H9 (cell line): ENCODE measurements at regions not wholly inside any gene's neighbourhood (a gene's known extent, or its start where the extent isn't known, plus 50 kb on each side); places are given as distances from the start of the nearest gene placed in this dataset.

Experiments used
- DNase-seq: peaks from one replicate; pipeline ENCODE4 v3.0.0-alpha.2; 2017
- H2AFZ ChIP-seq: one replicate; pipeline ENCODE4 v1.6.1; 2013; ENCODE audit warnings: mild to moderate bottlenecking, low read length, control low read depth, moderate library complexity
- H2AK5ac ChIP-seq: 2 replicates; pipeline ENCODE4 v1.6.1; 2013; ENCODE audit warnings: low read length, control low read depth, mixed read lengths; ENCODE audit not compliant: insufficient read length
- H2BK120ac ChIP-seq: one replicate; pipeline ENCODE4 v1.6.1; 2013; ENCODE audit warnings: low read depth, mild to moderate bottlenecking, low read length, control low read depth, inconsistent platforms; ENCODE audit not compliant: poor library complexity, severe bottlenecking
- H2BK12ac ChIP-seq: 2 replicates; pipeline ENCODE4 v1.6.1; 2013; ENCODE audit warnings: low read length, control low read depth, mixed read lengths, low read depth; ENCODE audit not compliant: insufficient read length
- H2BK15ac ChIP-seq: 2 replicates; pipeline ENCODE4 v1.6.1; 2013; ENCODE audit warnings: low read depth, low read length, control low read depth
- H2BK20ac ChIP-seq: one replicate; pipeline ENCODE4 v1.6.1; 2013; ENCODE audit warnings: low read depth, mild to moderate bottlenecking, low read length, control low read depth, inconsistent platforms; ENCODE audit not compliant: poor library complexity, severe bottlenecking
- H2BK5ac ChIP-seq: 2 replicates; pipeline ENCODE4 v1.6.1; 2013; ENCODE audit warnings: low read length, control low read depth, mixed read lengths; ENCODE audit not compliant: insufficient read length
- H3K14ac ChIP-seq: 2 replicates; pipeline ENCODE4 v1.6.1; 2013; ENCODE audit warnings: low read length, control low read depth; ENCODE audit not compliant: insufficient read depth
- H3K18ac ChIP-seq: 2 replicates; pipeline ENCODE4 v1.6.1; 2013; ENCODE audit warnings: low read depth, mild to moderate bottlenecking, mixed read lengths, low read length, control low read depth; ENCODE audit not compliant: insufficient read length
- H3K23ac ChIP-seq: 2 replicates; pipeline ENCODE4 v1.6.1; 2013; ENCODE audit warnings: low read length, control low read depth, mixed read lengths, low read depth; ENCODE audit not compliant: insufficient read length
- H3K23me2 ChIP-seq: 2 replicates; pipeline ENCODE4 v1.6.1; 2013; ENCODE audit warnings: low read depth, mild to moderate bottlenecking, mixed read lengths, low read length, control low read depth; ENCODE audit not compliant: insufficient read length, poor library complexity, severe bottlenecking
- H3K27ac ChIP-seq: 2 replicates; pipeline ENCODE4 v1.5.1; 2013; ENCODE audit warnings: low read length, control low read depth, mixed read lengths, low read depth; ENCODE audit not compliant: insufficient read length
- H3K27me3 ChIP-seq: 2 replicates; pipeline ENCODE4 v1.6.1; 2013; ENCODE audit warnings: low read length, control low read depth, inconsistent platforms; ENCODE audit not compliant: insufficient read depth
- H3K4ac ChIP-seq: 2 replicates; pipeline ENCODE4 v1.6.1; 2013; ENCODE audit warnings: low read depth, mild to moderate bottlenecking, control low read depth, inconsistent platforms, low read length, moderate library complexity
- H3K4me1 ChIP-seq: 2 replicates; pipeline ENCODE4 v1.6.1; 2013; ENCODE audit warnings: low read length, control low read depth, inconsistent platforms; ENCODE audit not compliant: insufficient read depth
- H3K4me2 ChIP-seq: 2 replicates; pipeline ENCODE4 v1.6.1; 2013; ENCODE audit warnings: low read length, control low read depth, mixed read lengths; ENCODE audit not compliant: insufficient read length, insufficient read depth
- H3K56ac ChIP-seq: 2 replicates; pipeline ENCODE4 v1.6.1; 2013; ENCODE audit warnings: low read depth, mild to moderate bottlenecking, mixed read lengths, low read length, control low read depth; ENCODE audit not compliant: insufficient read length
- H3K79me1 ChIP-seq: 2 replicates; pipeline ENCODE4 v1.6.1; 2013; ENCODE audit warnings: low read depth, mild to moderate bottlenecking, moderate library complexity, low read length, control low read depth, inconsistent platforms; ENCODE audit not compliant: insufficient read depth, poor library complexity, severe bottlenecking
- H3K79me2 ChIP-seq: 2 replicates; pipeline ENCODE4 v1.6.1; 2013; ENCODE audit warnings: low read length, control low read depth, inconsistent platforms; ENCODE audit not compliant: insufficient read depth
- H3K9ac ChIP-seq: 2 replicates; pipeline ENCODE4 v1.6.1; 2013; ENCODE audit warnings: low read length, control low read depth, mixed read lengths; ENCODE audit not compliant: insufficient read length; ENCODE audit errors: extremely low read depth
- H3K9me3 ChIP-seq: one replicate; pipeline ENCODE4 v1.6.1; 2013; ENCODE audit warnings: low read depth, low read length, inconsistent platforms; ENCODE audit not compliant: control insufficient read depth
- H3T11ph ChIP-seq: one replicate; pipeline ENCODE4 v1.6.1; 2013; ENCODE audit warnings: mild to moderate bottlenecking, low read length, control low read depth, inconsistent platforms
- H4K20me1 ChIP-seq: one replicate; pipeline ENCODE4 v1.6.1; 2013; ENCODE audit not compliant: control insufficient read depth, insufficient read length, insufficient read depth
- H4K5ac ChIP-seq: 2 replicates; pipeline ENCODE4 v1.6.1; 2013; ENCODE audit warnings: low read depth, mild to moderate bottlenecking, mixed read lengths, low read length, control low read depth; ENCODE audit not compliant: insufficient read length
- H4K8ac ChIP-seq: replicated peaks from 2 replicates; pipeline ENCODE4 v1.6.1; 2013; ENCODE audit warnings: low read length, control low read depth, mixed read lengths, low read depth; ENCODE audit not compliant: insufficient read length
- H4K91ac ChIP-seq: 2 replicates; pipeline ENCODE4 v1.6.1; 2013; ENCODE audit warnings: low read depth, mild to moderate bottlenecking, moderate library complexity, mixed read lengths, low read length, control low read depth; ENCODE audit not compliant: insufficient read length
- H3K27ac Mint-ChIP-seq, 3 experiments: 2 replicates in 2 of 3; 3 replicates in 1 of 3; pipeline ENCODE4 v1.8.0; 2020 to 2021; ENCODE audit warnings: mixed read lengths in 3 of 3, mild to moderate bottlenecking in 1 of 3, moderate library complexity in 1 of 3
- H3K27me3 Mint-ChIP-seq: 2 replicates; pipeline ENCODE4 v1.8.0; 2021; ENCODE audit warnings: low read depth, mild to moderate bottlenecking, moderate library complexity, mixed read lengths
- H3K36me3 Mint-ChIP-seq, 3 experiments: 2 replicates in 2 of 3; 3 replicates in 1 of 3; pipeline ENCODE4 v1.8.0; 2020 to 2021; ENCODE audit warnings: low read depth in 3 of 3, mixed read lengths in 3 of 3; ENCODE audit not compliant: insufficient read depth in 1 of 3
- H3K4me1 Mint-ChIP-seq, 2 experiments: 2 replicates each; pipeline ENCODE4 v1.8.0; 2020; ENCODE audit warnings: mixed read lengths in 2 of 2
- H3K4me3 Mint-ChIP-seq, 2 experiments: 2 replicates in 1 of 2; 3 replicates in 1 of 2; pipeline ENCODE4 v1.8.0; 2020 to 2021; ENCODE audit warnings: mild to moderate bottlenecking in 2 of 2, mixed read lengths in 2 of 2, moderate library complexity in 1 of 2
- H3K9me3 Mint-ChIP-seq, 2 experiments: 2 replicates in 1 of 2; 3 replicates in 1 of 2; pipeline ENCODE4 v1.8.0; 2020; ENCODE audit warnings: mild to moderate bottlenecking in 2 of 2, mixed read lengths in 2 of 2, moderate library complexity in 1 of 2
- WGBS: extraction: QIAGEN DNeasy Blood & Tissue Kit; methylation state at CpG from one replicate; pipeline ENCODE4 v1.1.7; 2013; ENCODE audit warnings: missing lambda C conversion rate, low lambda C conversion rate, mixed read lengths; ENCODE audit not compliant: insufficient read length; ENCODE audit errors: extremely low coverage; 5-methylcytosine and 5-hydroxymethylcytosine counted together
- TF ChIP-seq, protein P1 (sequence below): fragments of 200-600 bp; sonication (generic); conservative IDR thresholded peaks from 3 replicates; pipeline ENCODE4 v1.8.0; 2021; ENCODE audit warnings: antibody characterized with exemption, mild to moderate bottlenecking

DNA sequence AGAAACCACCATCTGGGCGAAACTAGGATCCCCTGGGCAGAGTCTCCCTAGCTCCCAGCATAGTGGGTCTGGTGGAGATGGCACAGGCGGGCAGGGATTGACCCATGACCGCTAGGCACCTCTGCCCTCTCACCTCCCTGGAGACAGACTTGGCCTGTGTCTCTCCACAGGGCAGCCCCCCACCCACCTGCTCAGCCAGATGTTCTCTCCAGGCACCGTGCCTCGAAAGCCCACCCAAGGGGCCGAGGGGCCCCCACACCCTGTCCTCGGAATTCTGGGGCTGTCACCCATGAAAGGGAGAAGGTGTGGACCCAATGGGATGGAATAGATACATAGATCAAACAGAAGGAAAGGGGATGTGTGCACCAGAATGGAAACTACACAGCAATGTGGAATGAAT, 229.1 kb upstream of the RTL1 start:
- H3K23ac ChIP-seq, result no peak overlapping the region
- no peaks in the 10 kb centered on the region for H3K23me2 ChIP-seq
- no peaks in the 10 kb centered on the region for H3K9me3 ChIP-seq
- H4K20me1 ChIP-seq, result no peaks in the 10 kb centered on the region
- no peaks in the 10 kb centered on the region for H3K36me3 Mint-ChIP-seq
- H3K4me3 Mint-ChIP-seq, result no peak overlapping the region
- no peak overlapping the region for H3K27ac Mint-ChIP-seq
- no peak overlapping the region for H3K14ac ChIP-seq
- H3K79me1 ChIP-seq, result no peaks in the 10 kb centered on the region
- H3K79me2 ChIP-seq, result no peaks in the 10 kb centered on the region
- H2BK20ac ChIP-seq, result no peak overlapping the region
- H3K4ac ChIP-seq, result no peak overlapping the region
- H2BK5ac ChIP-seq, result no peak overlapping the region
- peaks cover 0 to 3% of the 10 kb centered on the region in 2 experiments; a peak in 2 of 4 replicates for H3K4me1 Mint-ChIP-seq
- no peak overlapping the region for H4K8ac ChIP-seq
- H3K4me2 ChIP-seq, result no peak overlapping the region
- no peak for DNase-seq
- no peak overlapping the region for H2BK12ac ChIP-seq
- H4K91ac ChIP-seq, result no peak overlapping the region
- H2BK120ac ChIP-seq, result no peak overlapping the region
- no peak overlapping the region for H3K27ac ChIP-seq
- no peak overlapping the region for H3K56ac ChIP-seq
- WGBS, result no CpG with 5 or more reads among the region's 7 CpGs
- no peak overlapping the region for H2BK15ac ChIP-seq
- no peak overlapping the region for H3K18ac ChIP-seq
- no peaks in the 10 kb centered on the region for H3K27me3 ChIP-seq
- H2AFZ ChIP-seq, result no peak overlapping the region
- no peak overlapping the region for H3K9ac ChIP-seq
- no peaks in the 10 kb centered on the region for H3K4me1 ChIP-seq
- peaks cover 24% of the 10 kb centered on the region for H3K27me3 Mint-ChIP-seq
- no peak overlapping the region for H3T11ph ChIP-seq
- H4K5ac ChIP-seq, result no peak overlapping the region
- H2AK5ac ChIP-seq, result no peak overlapping the region
- TF ChIP-seq, protein P1, sequence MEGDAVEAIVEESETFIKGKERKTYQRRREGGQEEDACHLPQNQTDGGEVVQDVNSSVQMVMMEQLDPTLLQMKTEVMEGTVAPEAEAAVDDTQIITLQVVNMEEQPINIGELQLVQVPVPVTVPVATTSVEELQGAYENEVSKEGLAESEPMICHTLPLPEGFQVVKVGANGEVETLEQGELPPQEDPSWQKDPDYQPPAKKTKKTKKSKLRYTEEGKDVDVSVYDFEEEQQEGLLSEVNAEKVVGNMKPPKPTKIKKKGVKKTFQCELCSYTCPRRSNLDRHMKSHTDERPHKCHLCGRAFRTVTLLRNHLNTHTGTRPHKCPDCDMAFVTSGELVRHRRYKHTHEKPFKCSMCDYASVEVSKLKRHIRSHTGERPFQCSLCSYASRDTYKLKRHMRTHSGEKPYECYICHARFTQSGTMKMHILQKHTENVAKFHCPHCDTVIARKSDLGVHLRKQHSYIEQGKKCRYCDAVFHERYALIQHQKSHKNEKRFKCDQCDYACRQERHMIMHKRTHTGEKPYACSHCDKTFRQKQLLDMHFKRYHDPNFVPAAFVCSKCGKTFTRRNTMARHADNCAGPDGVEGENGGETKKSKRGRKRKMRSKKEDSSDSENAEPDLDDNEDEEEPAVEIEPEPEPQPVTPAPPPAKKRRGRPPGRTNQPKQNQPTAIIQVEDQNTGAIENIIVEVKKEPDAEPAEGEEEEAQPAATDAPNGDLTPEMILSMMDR, result no peak
- no peaks in the 10 kb centered on the region; a peak in 2 of 5 replicates for H3K9me3 Mint-ChIP-seq
